ENCODE measurements at regions not wholly inside any gene's neighbourhood (a gene's known extent, or its start where the extent isn't known, plus 50 kb on each side); places are given as distances from the start of the nearest gene placed in this dataset.

GRCh38 chr4:81845273-81845672 lies 373.6 kb upstream of the RASGEF1B start:
- TF ChIP-seq CTCF (IDR thresholded peaks at IDR 0.05 in 8 of 11, conservative IDR thresholded peaks at IDR 0.05 in 3 of 11) = no peak
- TF ChIP-seq POLR2A (IDR thresholded peaks at IDR 0.05) = no peak

All from spleen (tissue), 7 donors.